T-helper 1 cell treated with Interleukin-12 subunit alpha and Interleukin-12 subunit beta and Interleukin-4 antibody, amounts not matched to agents 30 μg/mL and 1 μg/mL, for 36 hours (primary cell): ENCODE measurements at regions not wholly inside any gene's neighbourhood (a gene's known extent, or its start where the extent isn't known, plus 50 kb on each side); places are given as distances from the start of the nearest gene placed in this dataset.

Experiments used
- H3K27ac Mint-ChIP-seq: one replicate; pipeline ENCODE4 v1.8.0; 2021; ENCODE audit warnings: mild to moderate bottlenecking, mixed read lengths
- H3K27me3 Mint-ChIP-seq: one replicate; pipeline ENCODE4 v1.8.0; 2021; ENCODE audit warnings: low read depth, mixed read lengths
- H3K36me3 Mint-ChIP-seq: one replicate; pipeline ENCODE4 v1.8.0; 2021; ENCODE audit warnings: low read depth, mixed read lengths
- H3K4me1 Mint-ChIP-seq: one replicate; pipeline ENCODE4 v1.8.0; 2021; ENCODE audit warnings: low read depth, mixed read lengths
- H3K4me3 Mint-ChIP-seq: one replicate; pipeline ENCODE4 v1.8.0; 2021; ENCODE audit warnings: mild to moderate bottlenecking, moderate library complexity, mixed read lengths
- H3K9me3 Mint-ChIP-seq: one replicate; pipeline ENCODE4 v1.8.0; 2021; ENCODE audit warnings: mixed read lengths

- Mint-ChIP-seq H3K4me3 (no peak overlapping the region), H3K9me3 (no peaks in the 10 kb centered on the region), H3K4me1 (no peaks in the 10 kb centered on the region), H3K27ac (no peak overlapping the region), H3K27me3 (no peaks in the 10 kb centered on the region), H3K36me3 (no peaks in the 10 kb centered on the region)
These were observed 253.7 kb downstream of the MAT2B start for GRCh38 chr5:163759000-163759704.

- Mint-ChIP-seq H3K4me1 (no peaks in the 10 kb centered on the region), H3K9me3 (no peaks in the 10 kb centered on the region), H3K27me3 (no peaks in the 10 kb centered on the region), H3K36me3 (no peaks in the 10 kb centered on the region), H3K4me3 (no peak overlapping the region), H3K27ac (no peak overlapping the region)
These were observed 255.1 kb downstream of the MAT2B start for GRCh38 chr5:163760498-163760897.

GRCh38 chr5:163766936-163767670 is 261.7 kb downstream of the MAT2B start:
- Mint-ChIP-seq H3K27ac (no peak overlapping the region), H3K36me3 (no peaks in the 10 kb centered on the region), H3K4me1 (no peaks in the 10 kb centered on the region), H3K4me3 (no peak overlapping the region), H3K27me3 (no peaks in the 10 kb centered on the region), H3K9me3 (no peaks in the 10 kb centered on the region)

GRCh38 chr5:163770625-163771024 is 265.2 kb downstream of the MAT2B start:
- Mint-ChIP-seq H3K27ac (no peak overlapping the region), H3K27me3 (no peaks in the 10 kb centered on the region), H3K9me3 (no peaks in the 10 kb centered on the region), H3K4me1 (no peaks in the 10 kb centered on the region), H3K4me3 (no peak overlapping the region), H3K36me3 (no peaks in the 10 kb centered on the region)

- Mint-ChIP-seq H3K4me1 (no peaks in the 10 kb centered on the region), H3K9me3 (no peaks in the 10 kb centered on the region), H3K36me3 (no peaks in the 10 kb centered on the region), H3K27ac (no peak overlapping the region), H3K27me3 (no peaks in the 10 kb centered on the region), H3K4me3 (no peak overlapping the region)
These were observed 266.8 kb downstream of the MAT2B start for GRCh38 chr5:163772241-163772640.

GRCh38 chr5:163772644-163773043 is 267.2 kb downstream of the MAT2B start:
- no peak overlapping the region for H3K27ac Mint-ChIP-seq
- H3K4me1 Mint-ChIP-seq: no peaks in the 10 kb centered on the region
- no peak overlapping the region for H3K4me3 Mint-ChIP-seq
- no peaks in the 10 kb centered on the region for H3K36me3 Mint-ChIP-seq
- no peaks in the 10 kb centered on the region for H3K9me3 Mint-ChIP-seq
- no peaks in the 10 kb centered on the region for H3K27me3 Mint-ChIP-seq

- Mint-ChIP-seq H3K27ac (no peak overlapping the region), H3K27me3 (no peaks in the 10 kb centered on the region), H3K9me3 (no peaks in the 10 kb centered on the region), H3K4me3 (no peak overlapping the region), H3K36me3 (no peaks in the 10 kb centered on the region), H3K4me1 (no peaks in the 10 kb centered on the region)
These were observed 267.8 kb downstream of the MAT2B start for GRCh38 chr5:163773226-163773625.

- no peak overlapping the region for H3K27ac Mint-ChIP-seq
- no peaks in the 10 kb centered on the region for H3K9me3 Mint-ChIP-seq
- no peaks in the 10 kb centered on the region for H3K4me1 Mint-ChIP-seq
- H3K27me3 Mint-ChIP-seq: no peaks in the 10 kb centered on the region
- no peaks in the 10 kb centered on the region for H3K36me3 Mint-ChIP-seq
- no peak overlapping the region for H3K4me3 Mint-ChIP-seq
These were observed 284.5 kb downstream of the MAT2B start for GRCh38 chr5:163789870-163790269.

GRCh38 chr5:163790497-163790896 is 285.1 kb downstream of the MAT2B start:
- Mint-ChIP-seq H3K9me3 (no peaks in the 10 kb centered on the region), H3K27me3 (no peaks in the 10 kb centered on the region), H3K36me3 (no peaks in the 10 kb centered on the region), H3K27ac (no peak overlapping the region), H3K4me1 (no peaks in the 10 kb centered on the region), H3K4me3 (no peak overlapping the region)

- H3K36me3 Mint-ChIP-seq: no peaks in the 10 kb centered on the region
- H3K9me3 Mint-ChIP-seq: no peaks in the 10 kb centered on the region
- H3K27ac Mint-ChIP-seq: no peak overlapping the region
- H3K4me1 Mint-ChIP-seq: no peaks in the 10 kb centered on the region
- H3K27me3 Mint-ChIP-seq: no peaks in the 10 kb centered on the region
- H3K4me3 Mint-ChIP-seq: no peak overlapping the region
These were observed 289.6 kb downstream of the MAT2B start for GRCh38 chr5:163794993-163795392.

- Mint-ChIP-seq H3K27me3 (no peaks in the 10 kb centered on the region), H3K4me1 (no peaks in the 10 kb centered on the region), H3K9me3 (no peaks in the 10 kb centered on the region), H3K36me3 (no peaks in the 10 kb centered on the region), H3K27ac (no peak overlapping the region), H3K4me3 (no peak overlapping the region)
These were observed 302.4 kb downstream of the MAT2B start for GRCh38 chr5:163807781-163808180.

- Mint-ChIP-seq H3K4me3 (no peak overlapping the region), H3K27ac (no peak overlapping the region), H3K27me3 (no peaks in the 10 kb centered on the region), H3K9me3 (no peaks in the 10 kb centered on the region), H3K36me3 (no peaks in the 10 kb centered on the region), H3K4me1 (no peaks in the 10 kb centered on the region)
These were observed 304.1 kb downstream of the MAT2B start for GRCh38 chr5:163809473-163809872.

GRCh38 chr5:163813900-163814299 is 308.5 kb downstream of the MAT2B start:
- Mint-ChIP-seq H3K27me3 (no peaks in the 10 kb centered on the region), H3K36me3 (no peaks in the 10 kb centered on the region), H3K27ac (no peak overlapping the region), H3K4me3 (no peak overlapping the region), H3K4me1 (no peaks in the 10 kb centered on the region), H3K9me3 (peaks cover 5% of the 10 kb centered on the region)

GRCh38 chr5:163815240-163815791 is 309.9 kb downstream of the MAT2B start:
- H3K9me3 Mint-ChIP-seq: peaks cover 5% of the 10 kb centered on the region
- no peaks in the 10 kb centered on the region for H3K4me1 Mint-ChIP-seq
- H3K36me3 Mint-ChIP-seq: no peaks in the 10 kb centered on the region
- no peak overlapping the region for H3K4me3 Mint-ChIP-seq
- H3K27me3 Mint-ChIP-seq: no peaks in the 10 kb centered on the region
- H3K27ac Mint-ChIP-seq: no peak overlapping the region

GRCh38 chr5:163821142-163821541 is 315.7 kb downstream of the MAT2B start:
- Mint-ChIP-seq H3K27ac (no peak overlapping the region), H3K4me3 (no peak overlapping the region), H3K4me1 (no peaks in the 10 kb centered on the region), H3K9me3 (peaks cover 15% of the 10 kb centered on the region), H3K36me3 (no peaks in the 10 kb centered on the region), H3K27me3 (no peaks in the 10 kb centered on the region)
